ENCODE measurements at regions not wholly inside any gene's neighbourhood (a gene's known extent, or its start where the extent isn't known, plus 50 kb on each side); places are given as distances from the start of the nearest gene placed in this dataset.

GRCh38 chr2:58521803-58522554 lies 280.9 kb upstream of the FANCL start:
- DNase-seq, result no peak
- no peaks in the 10 kb centered on the region for H3K36me3 ChIP-seq (ENCODE audit: low read depth)
- no peaks in the 10 kb centered on the region for H3K4me1 ChIP-seq (ENCODE audit: low read depth)
- H3K9me3 ChIP-seq, result no peaks in the 10 kb centered on the region
- H3K4me3 ChIP-seq, result no peak overlapping the region
- TF ChIP-seq CTCF (IDR thresholded peaks at IDR 0.05), result no peak
- intact Hi-C loops (cut with DNase I, micrococcal nuclease), result no loop called here
- ATAC-seq, result no peak

GRCh38 chr2:58520903-58521302 lies 279.8 kb upstream of the FANCL start:
- Histone ChIP-seq H3K4me1 (ENCODE audit: low read depth) (no peaks in the 10 kb centered on the region), H3K9me3 (no peaks in the 10 kb centered on the region), H3K36me3 (ENCODE audit: low read depth) (no peaks in the 10 kb centered on the region), H3K4me3 (no peak overlapping the region)
- ATAC-seq (no peak), DNase-seq (no peak)
- TF ChIP-seq CTCF (IDR thresholded peaks at IDR 0.05), result no peak
- intact Hi-C loops (cut with DNase I, micrococcal nuclease), result no loop called here

- H3K4me1 ChIP-seq (ENCODE audit: low read depth), result no peaks in the 10 kb centered on the region
- intact Hi-C loops (cut with DNase I, micrococcal nuclease), result no loop called here
- TF ChIP-seq CTCF (IDR thresholded peaks at IDR 0.05), result no peak
- ATAC-seq (no peak), DNase-seq (no peak)
- no peak overlapping the region for H3K4me3 ChIP-seq
- no peaks in the 10 kb centered on the region for H3K36me3 ChIP-seq (ENCODE audit: low read depth)
- H3K9me3 ChIP-seq, result no peaks in the 10 kb centered on the region
Measured at GRCh38 chr2:58517881-58518280, 276.8 kb upstream of the FANCL start.

GRCh38 chr2:58516695-58517094 lies 275.6 kb upstream of the FANCL start:
- H3K9me3 ChIP-seq, result no peaks in the 10 kb centered on the region
- H3K4me1 ChIP-seq (ENCODE audit: low read depth), result no peaks in the 10 kb centered on the region
- intact Hi-C loops (cut with DNase I, micrococcal nuclease), result no loop called here
- no peak for ATAC-seq
- DNase-seq, result no peak
- no peak overlapping the region for H3K4me3 ChIP-seq
- H3K36me3 ChIP-seq (ENCODE audit: low read depth), result no peaks in the 10 kb centered on the region
- TF ChIP-seq CTCF (IDR thresholded peaks at IDR 0.05), result no peak

GRCh38 chr2:58515827-58516573 lies 274.9 kb upstream of the FANCL start:
- intact Hi-C loops (cut with DNase I, micrococcal nuclease), result no loop called here
- TF ChIP-seq CTCF (IDR thresholded peaks at IDR 0.05), result no peak
- Histone ChIP-seq H3K4me3 (no peak overlapping the region), H3K36me3 (ENCODE audit: low read depth) (no peaks in the 10 kb centered on the region), H3K4me1 (ENCODE audit: low read depth) (no peaks in the 10 kb centered on the region), H3K9me3 (no peaks in the 10 kb centered on the region)
- DNase-seq (no peak), ATAC-seq (no peak)
